HG02588 (cell line): ENCODE measurements at regions not wholly inside any gene's neighbourhood (a gene's known extent, or its start where the extent isn't known, plus 50 kb on each side); places are given as distances from the start of the nearest gene placed in this dataset.
"Not testable (repeated sequence)": the region's sequence is repeated elsewhere in the genome, so short reads cannot be mapped to it uniquely, and the experiment has no call there.

ENCODE experiments used
- ATAC-seq: cut with Tn5 transposase; IDR thresholded peaks from one replicate; pipeline ENCODE4 v1.9.1; 2021; ENCODE audit warnings: mild to moderate bottlenecking, moderate library complexity; ENCODE audit not compliant: unreplicated experiment

- ATAC-seq, result no peak
Measured at GRCh38 chr16:76713191-76713590, 436.0 kb downstream of the CNTNAP4 start.

GRCh38 chr16:76716251-76716650, 439.1 kb downstream of the CNTNAP4 start:
- not testable (repeated sequence) for ATAC-seq

- ATAC-seq, result no peak
Measured at GRCh38 chr16:76724181-76724580, 447.0 kb downstream of the CNTNAP4 start.

- no peak for ATAC-seq
Measured at GRCh38 chr16:76729525-76729924, 452.3 kb downstream of the CNTNAP4 start.

- ATAC-seq, result no peak
Measured at GRCh38 chr16:76732894-76733293, 455.7 kb downstream of the CNTNAP4 start.

- ATAC-seq, result no peak
Measured at GRCh38 chr16:76741623-76742022, 449.4 kb upstream of the MON1B start.

- no peak for ATAC-seq
Measured at GRCh38 chr16:76748461-76749348, 442.3 kb upstream of the MON1B start.

GRCh38 chr16:76749780-76750375, 441.1 kb upstream of the MON1B start:
- ATAC-seq, result no peak

GRCh38 chr16:76755496-76755895, 435.5 kb upstream of the MON1B start:
- no peak for ATAC-seq

GRCh38 chr16:76756423-76756822, 434.6 kb upstream of the MON1B start:
- no peak for ATAC-seq

- ATAC-seq, result no peak
Measured at GRCh38 chr16:76756951-76757350, 434.0 kb upstream of the MON1B start.

GRCh38 chr16:76766538-76766937, 424.5 kb upstream of the MON1B start:
- no peak for ATAC-seq

GRCh38 chr16:76768316-76768715, 422.7 kb upstream of the MON1B start:
- ATAC-seq, result no peak

GRCh38 chr16:76768948-76769347, 422.0 kb upstream of the MON1B start:
- no peak for ATAC-seq

- ATAC-seq, result no peak
Measured at GRCh38 chr16:76771216-76771615, 419.8 kb upstream of the MON1B start.

GRCh38 chr16:76777721-76778465, 413.1 kb upstream of the MON1B start:
- ATAC-seq, result no peak

- ATAC-seq, result no peak
Measured at GRCh38 chr16:76780556-76780955, 410.4 kb upstream of the MON1B start.

- no peak for ATAC-seq
Measured at GRCh38 chr16:76784530-76784929, 406.5 kb upstream of the MON1B start.

GRCh38 chr16:76787394-76787793, 403.6 kb upstream of the MON1B start:
- ATAC-seq, result no peak

- no peak for ATAC-seq
Measured at GRCh38 chr16:76791151-76791550, 399.8 kb upstream of the MON1B start.

GRCh38 chr16:76796416-76796815, 394.6 kb upstream of the MON1B start:
- no peak for ATAC-seq

- no peak for ATAC-seq
Measured at GRCh38 chr16:76796978-76797377, 394.0 kb upstream of the MON1B start.
